ENCODE measurements at regions not wholly inside any gene's neighbourhood (a gene's known extent, or its start where the extent isn't known, plus 50 kb on each side); places are given as distances from the start of the nearest gene placed in this dataset.

- DNase-seq (ENCODE audit: insufficient read length, low spot score) = no peak
- FAIRE-seq = no peak
- TF ChIP-seq POLR2A (IDR thresholded peaks at IDR 0.05; ENCODE audit: low read depth, low read length) (no peak), POLR2AphosphoS5 (IDR thresholded peaks at IDR 0.05; ENCODE audit: low read depth, low read length) (no peak), TAF1 (IDR thresholded peaks at IDR 0.05; ENCODE audit: low read depth, low read length) (no peak), PAX5 (IDR thresholded peaks at IDR 0.05; ENCODE audit: insufficient read depth, low read length, severe bottlenecking) (no peak), SPI1 (IDR thresholded peaks at IDR 0.05; ENCODE audit: low read depth, low read length) (no peak), POU2F2 (IDR thresholded peaks at IDR 0.05; ENCODE audit: low read depth, low read length) (no peak)
These were observed 1540.2 kb downstream of the ADGRL3 start for GRCh38 chr4:62740296-62740695.

GRCh38 chr4:62717154-62717553 lies 1517.0 kb downstream of the ADGRL3 start:
- TF ChIP-seq TAF1 (IDR thresholded peaks at IDR 0.05; ENCODE audit: low read depth, low read length) = no peak
- TF ChIP-seq POLR2AphosphoS5 (IDR thresholded peaks at IDR 0.05; ENCODE audit: low read depth, low read length) = no peak
- TF ChIP-seq POLR2A (IDR thresholded peaks at IDR 0.05; ENCODE audit: low read depth, low read length) = no peak
- no peak for TF ChIP-seq POU2F2 (IDR thresholded peaks at IDR 0.05; ENCODE audit: low read depth, low read length)
- TF ChIP-seq PAX5 (IDR thresholded peaks at IDR 0.05; ENCODE audit: insufficient read depth, low read length, severe bottlenecking) = no peak
- TF ChIP-seq SPI1 (IDR thresholded peaks at IDR 0.05; ENCODE audit: low read depth, low read length) = no peak
- DNase-seq (ENCODE audit: insufficient read length, low spot score) = no peak
- no peak for FAIRE-seq

GRCh38 chr4:62711575-62711974 lies 1511.4 kb downstream of the ADGRL3 start:
- DNase-seq (ENCODE audit: insufficient read length, low spot score) = no peak
- TF ChIP-seq POLR2AphosphoS5 (IDR thresholded peaks at IDR 0.05; ENCODE audit: low read depth, low read length) (no peak), SPI1 (IDR thresholded peaks at IDR 0.05; ENCODE audit: low read depth, low read length) (no peak), POU2F2 (IDR thresholded peaks at IDR 0.05; ENCODE audit: low read depth, low read length) (no peak), PAX5 (IDR thresholded peaks at IDR 0.05; ENCODE audit: insufficient read depth, low read length, severe bottlenecking) (no peak), POLR2A (IDR thresholded peaks at IDR 0.05; ENCODE audit: low read depth, low read length) (no peak), TAF1 (IDR thresholded peaks at IDR 0.05; ENCODE audit: low read depth, low read length) (no peak)
- FAIRE-seq = no peak

- peak; percentile 0 for DNase-seq (ENCODE audit: insufficient read length, low spot score)
- FAIRE-seq = no peak
- TF ChIP-seq POLR2A (IDR thresholded peaks at IDR 0.05; ENCODE audit: low read depth, low read length) = no peak
- no peak for TF ChIP-seq TAF1 (IDR thresholded peaks at IDR 0.05; ENCODE audit: low read depth, low read length)
- TF ChIP-seq PAX5 (IDR thresholded peaks at IDR 0.05; ENCODE audit: insufficient read depth, low read length, severe bottlenecking) = no peak
- no peak for TF ChIP-seq POLR2AphosphoS5 (IDR thresholded peaks at IDR 0.05; ENCODE audit: low read depth, low read length)
- TF ChIP-seq SPI1 (IDR thresholded peaks at IDR 0.05; ENCODE audit: low read depth, low read length) = no peak
- TF ChIP-seq POU2F2 (IDR thresholded peaks at IDR 0.05; ENCODE audit: low read depth, low read length) = no peak
These were observed 1509.6 kb downstream of the ADGRL3 start for GRCh38 chr4:62709618-62710252.

- no peak for FAIRE-seq
- DNase-seq (ENCODE audit: insufficient read length, low spot score) = no peak
These were observed 1506.3 kb downstream of the ADGRL3 start for GRCh38 chr4:62706423-62706822.

GRCh38 chr4:62683799-62684566 lies 1483.9 kb downstream of the ADGRL3 start:
- DNase-seq (ENCODE audit: insufficient read length, low spot score) (no peak), FAIRE-seq (no peak)
- no peak for TF ChIP-seq TAF1 (IDR thresholded peaks at IDR 0.05; ENCODE audit: low read depth, low read length)
- no peak for TF ChIP-seq POU2F2 (IDR thresholded peaks at IDR 0.05; ENCODE audit: low read depth, low read length)
- no peak for TF ChIP-seq PAX5 (IDR thresholded peaks at IDR 0.05; ENCODE audit: insufficient read depth, low read length, severe bottlenecking)
- TF ChIP-seq POLR2AphosphoS5 (IDR thresholded peaks at IDR 0.05; ENCODE audit: low read depth, low read length) = no peak
- no peak for TF ChIP-seq SPI1 (IDR thresholded peaks at IDR 0.05; ENCODE audit: low read depth, low read length)
- no peak for TF ChIP-seq POLR2A (IDR thresholded peaks at IDR 0.05; ENCODE audit: low read depth, low read length)

More at GRCh38 chr4:62706423-62706822, 1506.3 kb downstream of the ADGRL3 start:
- no peak for TF ChIP-seq POU2F2 (IDR thresholded peaks at IDR 0.05; ENCODE audit: low read depth, low read length)
- no peak for TF ChIP-seq POLR2AphosphoS5 (IDR thresholded peaks at IDR 0.05; ENCODE audit: low read depth, low read length)
- no peak for TF ChIP-seq TAF1 (IDR thresholded peaks at IDR 0.05; ENCODE audit: low read depth, low read length)
- no peak for TF ChIP-seq PAX5 (IDR thresholded peaks at IDR 0.05; ENCODE audit: insufficient read depth, low read length, severe bottlenecking)
- TF ChIP-seq POLR2A (IDR thresholded peaks at IDR 0.05; ENCODE audit: low read depth, low read length) = no peak

- no peak for TF ChIP-seq TAF1 (IDR thresholded peaks at IDR 0.05; ENCODE audit: low read depth, low read length)
- no peak for TF ChIP-seq POLR2AphosphoS5 (IDR thresholded peaks at IDR 0.05; ENCODE audit: low read depth, low read length)
- TF ChIP-seq SPI1 (IDR thresholded peaks at IDR 0.05; ENCODE audit: low read depth, low read length) = no peak
- TF ChIP-seq POLR2A (IDR thresholded peaks at IDR 0.05; ENCODE audit: low read depth, low read length) = no peak
- TF ChIP-seq PAX5 (IDR thresholded peaks at IDR 0.05; ENCODE audit: insufficient read depth, low read length, severe bottlenecking) = no peak
- TF ChIP-seq POU2F2 (IDR thresholded peaks at IDR 0.05; ENCODE audit: low read depth, low read length) = no peak
- FAIRE-seq (no peak), DNase-seq (ENCODE audit: insufficient read length, low spot score) (no peak)
These were observed 1476.8 kb downstream of the ADGRL3 start for GRCh38 chr4:62676962-62677361.

GRCh38 chr4:62670514-62670913 lies 1470.4 kb downstream of the ADGRL3 start:
- no peak for DNase-seq (ENCODE audit: insufficient read length, low spot score)
- TF ChIP-seq SPI1 (IDR thresholded peaks at IDR 0.05; ENCODE audit: low read depth, low read length) = no peak
- no peak for TF ChIP-seq POLR2A (IDR thresholded peaks at IDR 0.05; ENCODE audit: low read depth, low read length)
- TF ChIP-seq TAF1 (IDR thresholded peaks at IDR 0.05; ENCODE audit: low read depth, low read length) = no peak
- TF ChIP-seq POLR2AphosphoS5 (IDR thresholded peaks at IDR 0.05; ENCODE audit: low read depth, low read length) = no peak
- TF ChIP-seq PAX5 (IDR thresholded peaks at IDR 0.05; ENCODE audit: insufficient read depth, low read length, severe bottlenecking) = no peak
- TF ChIP-seq POU2F2 (IDR thresholded peaks at IDR 0.05; ENCODE audit: low read depth, low read length) = no peak
- no peak for FAIRE-seq

- no peak for FAIRE-seq
These were observed 1461.7 kb downstream of the ADGRL3 start for GRCh38 chr4:62661821-62662220.

More at GRCh38 chr4:62661821-62662220, 1461.7 kb downstream of the ADGRL3 start:
- no peak for DNase-seq (ENCODE audit: insufficient read length, low spot score)
- TF ChIP-seq SPI1 (IDR thresholded peaks at IDR 0.05; ENCODE audit: low read depth, low read length) (no peak), POLR2A (IDR thresholded peaks at IDR 0.05; ENCODE audit: low read depth, low read length) (no peak), POU2F2 (IDR thresholded peaks at IDR 0.05; ENCODE audit: low read depth, low read length) (no peak), POLR2AphosphoS5 (IDR thresholded peaks at IDR 0.05; ENCODE audit: low read depth, low read length) (no peak), TAF1 (IDR thresholded peaks at IDR 0.05; ENCODE audit: low read depth, low read length) (no peak), PAX5 (IDR thresholded peaks at IDR 0.05; ENCODE audit: insufficient read depth, low read length, severe bottlenecking) (no peak)
